GM13976 (cell line): ENCODE measurements at regions not wholly inside any gene's neighbourhood (a gene's known extent, or its start where the extent isn't known, plus 50 kb on each side); places are given as distances from the start of the nearest gene placed in this dataset.

ENCODE experiments used
- DNase-seq: peaks from one replicate; pipeline ENCODE4 v3.0.0; 2012; ENCODE audit warnings: low spot score
- CTCF ChIP-seq: IDR thresholded peaks from 2 replicates; pipeline ENCODE4 v1.5.1; 2012; ENCODE audit warnings: borderline replicate concordance, mild to moderate bottlenecking; ENCODE audit not compliant: insufficient read depth; ENCODE audit errors: extremely low read depth, missing control alignments, control extremely low read depth
- in situ Hi-C: fragments of 300-500 bp; cut with MboI; formaldehyde crosslinking; loops from one replicate; pipeline ENCODE4 v1.12.0; 2022; ENCODE audit warnings: low sequenced_read_pairs, mixed read lengths, inconsistent platforms; ENCODE audit not compliant: unreplicated experiment

GRCh38 chr4:108532187-108532586 lies 88.2 kb upstream of the RPL34 start:
- TF ChIP-seq CTCF = no peak
- in situ Hi-C loops = no loop called here
- no peak for DNase-seq

GRCh38 chr4:108531461-108531860 lies 88.9 kb upstream of the RPL34 start:
- no peak for DNase-seq
- in situ Hi-C loops = no loop called here
- TF ChIP-seq CTCF = no peak

- TF ChIP-seq CTCF = no peak
- no peak for DNase-seq
- in situ Hi-C loops = no loop called here
Measured at GRCh38 chr4:108529984-108530905, 90.1 kb upstream of the RPL34 start.

- no peak for DNase-seq
- in situ Hi-C loops = no loop called here
- TF ChIP-seq CTCF = no peak
Measured at GRCh38 chr4:108529102-108529501, 91.3 kb upstream of the RPL34 start.

- in situ Hi-C loops = no loop called here
- no peak for TF ChIP-seq CTCF
- DNase-seq = no peak
Measured at GRCh38 chr4:108527723-108528122, 92.7 kb upstream of the RPL34 start.

GRCh38 chr4:108520807-108521206 lies 99.6 kb upstream of the RPL34 start:
- in situ Hi-C loops = no loop called here
- TF ChIP-seq CTCF = no peak
- no peak for DNase-seq
